Mucosa of descending colon (tissue), 3 donors: ENCODE measurements at regions not wholly inside any gene's neighbourhood (a gene's known extent, or its start where the extent isn't known, plus 50 kb on each side); places are given as distances from the start of the nearest gene placed in this dataset.
A peak's percentile ranks its signal among the peaks of the same experiment; 100 is the strongest.

Experiments
- ATAC-seq: fragments of 200-7000 bp; cut with Tn5 transposase; one replicate; pipeline ENCODE4 v1.9.1; 2020; ENCODE audit warnings: mild to moderate bottlenecking, moderate library complexity
- DNase-seq, 3 donors: peaks; one replicate each; pipeline ENCODE4 v3.0.0-alpha.2; 2020
- H3K36me3 ChIP-seq: fragments of 200-600 bp; one replicate; pipeline ENCODE4 v1.8.0; 2021; ENCODE audit warnings: low read depth, mild to moderate bottlenecking
- H3K4me1 ChIP-seq: fragments of 200-600 bp; one replicate; pipeline ENCODE4 v1.8.0; 2021; ENCODE audit warnings: low read depth, mild to moderate bottlenecking
- H3K4me3 ChIP-seq: fragments of 200-600 bp; one replicate; pipeline ENCODE4 v1.8.0; 2021; ENCODE audit warnings: mild to moderate bottlenecking
- H3K9me3 ChIP-seq: fragments of 200-600 bp; one replicate; pipeline ENCODE4 v1.8.0; 2021; ENCODE audit warnings: mild to moderate bottlenecking
- intact Hi-C, 2 donors: fragments of 100-400 bp; cut with DNase I in 1 of 2; cut with micrococcal nuclease in 1 of 2; formaldehyde crosslinking; loops; one replicate each; pipeline versions ENCODE4 v1.11.0 to v1.11.1; 2022; cut with DNase I, micrococcal nuclease
- TF ChIP-seq, protein P1 (sequence below): fragments of 200-600 bp; IDR thresholded peaks from one replicate; pipeline ENCODE4 v1.8.0; 2022; ENCODE audit warnings: antibody characterized with exemption, mild to moderate bottlenecking
- donor health status: DM: no; HTN: no; CAD: no; lungs with moderate emphysema.
- donor health status: DM: no; HTN: no; CAD: no.
- donor health status: DM: no; HTN: yes; CAD: no.

GRCh38 chr1:81455481-81455880, 345.3 kb upstream of the ADGRL2 start:
- H3K4me1 ChIP-seq: peaks cover 13% of the 10 kb centered on the region
- DNase-seq (no peak), ATAC-seq (no peak)
- H3K36me3 ChIP-seq: no peaks in the 10 kb centered on the region
- no peak overlapping the region for H3K4me3 ChIP-seq
- H3K9me3 ChIP-seq: no peaks in the 10 kb centered on the region
- intact Hi-C loops: no loop called here
- TF ChIP-seq, protein P1, sequence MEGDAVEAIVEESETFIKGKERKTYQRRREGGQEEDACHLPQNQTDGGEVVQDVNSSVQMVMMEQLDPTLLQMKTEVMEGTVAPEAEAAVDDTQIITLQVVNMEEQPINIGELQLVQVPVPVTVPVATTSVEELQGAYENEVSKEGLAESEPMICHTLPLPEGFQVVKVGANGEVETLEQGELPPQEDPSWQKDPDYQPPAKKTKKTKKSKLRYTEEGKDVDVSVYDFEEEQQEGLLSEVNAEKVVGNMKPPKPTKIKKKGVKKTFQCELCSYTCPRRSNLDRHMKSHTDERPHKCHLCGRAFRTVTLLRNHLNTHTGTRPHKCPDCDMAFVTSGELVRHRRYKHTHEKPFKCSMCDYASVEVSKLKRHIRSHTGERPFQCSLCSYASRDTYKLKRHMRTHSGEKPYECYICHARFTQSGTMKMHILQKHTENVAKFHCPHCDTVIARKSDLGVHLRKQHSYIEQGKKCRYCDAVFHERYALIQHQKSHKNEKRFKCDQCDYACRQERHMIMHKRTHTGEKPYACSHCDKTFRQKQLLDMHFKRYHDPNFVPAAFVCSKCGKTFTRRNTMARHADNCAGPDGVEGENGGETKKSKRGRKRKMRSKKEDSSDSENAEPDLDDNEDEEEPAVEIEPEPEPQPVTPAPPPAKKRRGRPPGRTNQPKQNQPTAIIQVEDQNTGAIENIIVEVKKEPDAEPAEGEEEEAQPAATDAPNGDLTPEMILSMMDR: no peak

DNA sequence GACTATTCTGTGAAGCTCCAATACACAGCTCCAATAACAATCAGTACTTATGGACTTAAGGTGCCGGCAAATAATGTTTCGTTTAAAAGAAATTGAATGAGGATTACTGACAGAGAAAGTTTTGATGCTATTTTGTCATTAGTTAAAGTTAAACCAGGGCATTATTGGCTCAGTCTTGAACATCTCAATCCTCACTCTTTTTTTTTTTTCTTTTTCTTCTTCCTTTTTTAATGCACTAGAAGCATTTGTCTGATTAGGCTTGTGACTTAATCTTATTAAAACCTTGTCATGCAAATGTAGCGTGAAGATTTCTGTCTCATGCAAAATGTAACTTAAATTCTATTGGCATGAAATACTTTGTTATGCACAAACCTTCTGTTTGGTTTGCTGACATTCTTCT, 346.8 kb upstream of the ADGRL2 start:
- no peak overlapping the region for H3K4me3 ChIP-seq
- peaks cover 13% of the 10 kb centered on the region for H3K4me1 ChIP-seq
- ATAC-seq: no peak
- DNase-seq: no peak
- no peaks in the 10 kb centered on the region for H3K36me3 ChIP-seq
- intact Hi-C loops: no loop called here
- TF ChIP-seq, protein P1: no peak
- no peaks in the 10 kb centered on the region for H3K9me3 ChIP-seq

GRCh38 chr1:81453367-81453703, 347.4 kb upstream of the ADGRL2 start:
- peak; percentile 96 for ATAC-seq
- Histone ChIP-seq H3K36me3 (no peaks in the 10 kb centered on the region), H3K4me3 (no peak overlapping the region), H3K4me1 (peaks cover 13% of the 10 kb centered on the region), H3K9me3 (no peaks in the 10 kb centered on the region)
- TF ChIP-seq, protein P1: no peak
- intact Hi-C loops: no loop called here
- peak in 1 of 3 donors; percentile 13 for DNase-seq

DNA sequence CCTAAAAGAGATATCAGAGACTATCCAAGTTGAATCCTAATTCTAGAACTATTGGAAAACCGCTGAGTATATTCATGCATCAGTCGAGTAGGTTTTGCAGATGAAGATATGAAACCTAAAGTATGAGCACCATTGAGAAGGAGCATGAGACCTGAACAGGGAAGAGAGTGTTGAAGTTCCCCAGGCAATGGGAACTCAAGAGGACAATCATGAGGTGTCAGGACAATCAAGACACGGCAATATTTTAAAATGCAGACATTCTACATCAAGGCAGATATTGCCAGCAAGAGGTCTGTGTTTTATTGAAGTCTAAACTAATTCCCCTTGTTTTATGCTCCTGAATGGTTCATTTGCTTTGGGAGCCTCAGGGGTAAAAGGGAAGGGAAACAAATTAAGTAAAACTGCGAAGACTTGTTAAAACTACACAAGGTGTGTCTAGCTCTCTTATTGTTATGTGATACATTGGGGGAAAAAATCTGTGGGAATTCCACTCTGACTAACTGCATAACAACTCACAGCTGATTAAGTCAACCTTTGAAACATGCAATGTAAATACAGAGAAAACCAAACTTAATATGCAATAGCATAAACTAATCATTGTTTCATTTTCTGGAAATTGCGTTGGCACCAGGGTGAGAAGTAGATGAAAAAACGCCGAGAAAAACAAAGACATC, 347.9 kb upstream of the ADGRL2 start:
- Histone ChIP-seq H3K4me3 (no peak overlapping the region), H3K9me3 (no peaks in the 10 kb centered on the region), H3K4me1 (peaks cover 13% of the 10 kb centered on the region), H3K36me3 (no peaks in the 10 kb centered on the region)
- TF ChIP-seq, protein P1: no peak
- intact Hi-C loops: no loop called here
- DNase-seq (no peak), ATAC-seq (peak; percentile 84)

DNA sequence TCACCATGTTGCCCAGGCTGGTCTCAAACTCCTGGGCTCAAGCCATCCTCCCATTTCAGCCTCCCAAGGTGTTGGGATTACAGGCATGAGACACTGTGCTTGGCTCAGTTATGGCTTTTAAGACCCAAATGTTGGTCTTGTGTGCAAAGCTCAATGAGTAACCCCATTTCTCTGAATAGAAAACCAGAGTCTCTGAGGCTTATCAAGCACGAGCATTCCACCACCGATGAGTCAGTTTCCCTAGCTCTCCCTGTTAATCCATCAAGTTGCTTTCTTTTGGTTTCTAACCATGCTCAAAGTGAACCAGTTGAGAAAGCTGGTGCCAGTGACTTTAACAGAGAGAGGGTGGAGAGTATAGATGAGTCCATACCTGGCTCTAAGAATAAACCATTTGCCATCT, 350.9 kb upstream of the ADGRL2 start:
- Histone ChIP-seq H3K9me3 (no peaks in the 10 kb centered on the region), H3K36me3 (no peaks in the 10 kb centered on the region), H3K4me1 (peaks cover 13% of the 10 kb centered on the region), H3K4me3 (no peak overlapping the region)
- intact Hi-C loops: no loop called here
- ATAC-seq (no peak), DNase-seq (no peak)
- TF ChIP-seq, protein P1: no peak
